T-helper 9 cell (primary cell): ENCODE measurements at regions not wholly inside any gene's neighbourhood (a gene's known extent, or its start where the extent isn't known, plus 50 kb on each side); places are given as distances from the start of the nearest gene placed in this dataset.
A peak's percentile ranks its signal among the peaks of the same experiment; 100 is the strongest.

Source experiments
- DNase-seq: peaks from one replicate; pipeline ENCODE4 v3.0.0-alpha.2; 2020

GRCh38 chr4:123455360-123455759 lies 58.8 kb downstream of the SPRY1 start:
- no peak for DNase-seq

GRCh38 chr4:123462007-123462406 lies 65.4 kb downstream of the SPRY1 start:
- DNase-seq: no peak

- no peak for DNase-seq
These were observed 67.3 kb downstream of the SPRY1 start for GRCh38 chr4:123463869-123464268.

- DNase-seq: no peak
These were observed 68.8 kb downstream of the SPRY1 start for GRCh38 chr4:123465416-123465815.

- no peak for DNase-seq
These were observed 69.6 kb downstream of the SPRY1 start for GRCh38 chr4:123466080-123466785.

- DNase-seq: no peak
These were observed 72.0 kb downstream of the SPRY1 start for GRCh38 chr4:123468479-123469031.

GRCh38 chr4:123469245-123469644 lies 72.7 kb downstream of the SPRY1 start:
- no peak for DNase-seq

- DNase-seq: no peak
These were observed 73.1 kb downstream of the SPRY1 start for GRCh38 chr4:123469696-123470095.

- no peak for DNase-seq
These were observed 74.0 kb downstream of the SPRY1 start for GRCh38 chr4:123470640-123471039.

GRCh38 chr4:123471655-123472369 lies 75.2 kb downstream of the SPRY1 start:
- DNase-seq: no peak

GRCh38 chr4:123474817-123475216 lies 78.2 kb downstream of the SPRY1 start:
- DNase-seq: no peak

GRCh38 chr4:123476089-123476488 lies 79.5 kb downstream of the SPRY1 start:
- DNase-seq: no peak

GRCh38 chr4:123477711-123478209 lies 81.2 kb downstream of the SPRY1 start:
- DNase-seq: peak; percentile 3

- no peak for DNase-seq
These were observed 82.3 kb downstream of the SPRY1 start for GRCh38 chr4:123478859-123479345.

- no peak for DNase-seq
These were observed 83.3 kb downstream of the SPRY1 start for GRCh38 chr4:123479944-123480343.

- no peak for DNase-seq
These were observed 84.3 kb downstream of the SPRY1 start for GRCh38 chr4:123480706-123481418.

- DNase-seq: no peak
These were observed 85.1 kb downstream of the SPRY1 start for GRCh38 chr4:123481717-123482116.

- no peak for DNase-seq
These were observed 87.8 kb downstream of the SPRY1 start for GRCh38 chr4:123484291-123484926.

- DNase-seq: no peak
These were observed 89.0 kb downstream of the SPRY1 start for GRCh38 chr4:123485601-123486000.

- no peak for DNase-seq
These were observed 92.3 kb downstream of the SPRY1 start for GRCh38 chr4:123488916-123489315.

GRCh38 chr4:123495530-123495929 lies 98.9 kb downstream of the SPRY1 start:
- DNase-seq: no peak

GRCh38 chr4:123496421-123496820 lies 99.8 kb downstream of the SPRY1 start:
- no peak for DNase-seq

- no peak for DNase-seq
These were observed 100.7 kb downstream of the SPRY1 start for GRCh38 chr4:123497340-123497739.
